K562 (cell line): ENCODE measurements at regions not wholly inside any gene's neighbourhood (a gene's known extent, or its start where the extent isn't known, plus 50 kb on each side); places are given as distances from the start of the nearest gene placed in this dataset.
"Not testable (repeated sequence)": the region's sequence is repeated elsewhere in the genome, so short reads cannot be mapped to it uniquely, and the experiment has no call there.

Experiments
- ATAC-seq: fragments of 200-7000 bp; cut with Tn5 transposase; 3 replicates; pipeline ENCODE4 v1.9.1; 2020; ENCODE audit warnings: moderate library complexity
- BruUV-seq: library from RNA; stranded (reverse); fragments of 400-500 nt; replicated peaks from 2 replicates; lab custom pipeline; 2021; lab: Mats Ljungman, UMichigan
- CTCF ChIA-PET: fragments of 300-600 bp; formaldehyde crosslinking; extraction: SDS; loops from one replicate; lab custom pipeline; 2021; ENCODE audit warnings: low intra/inter-chr PET ratio; lab: Yijun Ruan, JAX
- POLR2A ChIA-PET: fragments of 300-600, 350-650 bp; sonication (Branson Sonifier 250); formaldehyde crosslinking; extraction: SDS; loops from one replicate; lab custom pipeline; 2021; ENCODE audit warnings: antibody characterized with exemption, inconsistent platforms; lab: Yijun Ruan, JAX
- DNase-seq, 4 experiments: peaks; one replicate each; pipeline versions ENCODE4 v3.0.0 to v3.0.0-alpha.2; 2011 to 2018; ENCODE audit warnings: low spot score in 3 of 4, mixed read lengths in 3 of 4; ENCODE audit errors: extremely low read depth in 1 of 4
- FAIRE-seq: peaks from 2 replicates; lab custom pipeline; 2011; peaks lifted over from hg19 to GRCh38; lab: Jason Lieb, UNC
- H2AFZ ChIP-seq: 2 replicates; pipeline ENCODE4 v1.6.0; 2011; ENCODE audit warnings: low read depth, low read length, control low read depth, inconsistent platforms
- H3K27ac ChIP-seq: fragments of 200-600 bp; 3 replicates; pipeline ENCODE4 v1.8.0; 2011; ENCODE audit warnings: low read depth, mild to moderate bottlenecking, control low read depth, inconsistent platforms, low read length, moderate library complexity, mixed read lengths; ENCODE audit errors: extremely low read depth
- H3K27me3 ChIP-seq, 2 experiments: fragments of 300-600 bp in 1 of 2; 2 replicates in 1 of 2; 3 replicates in 1 of 2; pipeline versions ENCODE4 v1.6.0 to v1.8.0; 2011; ENCODE audit warnings: inconsistent platforms in 2 of 2, low read length in 2 of 2, mild to moderate bottlenecking in 1 of 2, mixed read lengths in 1 of 2, moderate library complexity in 1 of 2; ENCODE audit not compliant: control insufficient read depth in 2 of 2, insufficient read depth in 2 of 2
- H3K36me3 ChIP-seq: fragments of 300-600 bp; 3 replicates; pipeline ENCODE4 v1.8.0; 2011; ENCODE audit warnings: mild to moderate bottlenecking, low read length, inconsistent platforms; ENCODE audit not compliant: control insufficient read depth, insufficient read depth
- H3K4me1 ChIP-seq, 2 experiments: fragments of 200-600 bp in 1 of 2; replicated peaks in 1 of 2; 2 replicates in 1 of 2; 3 replicates in 1 of 2; pipeline versions ENCODE4 v1.5.1 to v1.8.0; 2011; ENCODE audit warnings: inconsistent platforms in 2 of 2, low read length in 2 of 2, mild to moderate bottlenecking in 1 of 2, mixed read lengths in 1 of 2, moderate library complexity in 1 of 2; ENCODE audit not compliant: control insufficient read depth in 2 of 2, insufficient read depth in 2 of 2
- H3K4me2 ChIP-seq: 2 replicates; pipeline ENCODE4 v1.6.1; 2011; ENCODE audit warnings: low read length, control low read depth, inconsistent platforms, mixed read lengths; ENCODE audit not compliant: insufficient read depth
- H3K4me3 ChIP-seq: fragments of 200-600 bp; sonication (generic), shearing (Covaris generic); 2 replicates; pipeline ENCODE4 v1.5.1; 2016; ENCODE audit warnings: control low read depth, inconsistent platforms
- H3K79me2 ChIP-seq: fragments of 200-600 bp; 3 replicates; pipeline ENCODE4 v1.8.0; 2011; ENCODE audit warnings: low read length, inconsistent platforms; ENCODE audit not compliant: control insufficient read depth, insufficient read depth
- H3K9ac ChIP-seq, 2 experiments: 2 replicates each; pipeline versions ENCODE4 v1.6.0 to v1.6.1; 2011; ENCODE audit warnings: low read depth in 2 of 2, low read length in 2 of 2, control low read depth in 1 of 2, inconsistent platforms in 1 of 2, mild to moderate bottlenecking in 1 of 2, mixed read lengths in 1 of 2; ENCODE audit not compliant: insufficient read depth in 1 of 2
- H3K9me1 ChIP-seq: one replicate; pipeline ENCODE4 v1.6.0; 2011; ENCODE audit warnings: inconsistent platforms, mild to moderate bottlenecking, low read length, moderate library complexity; ENCODE audit not compliant: control insufficient read depth, insufficient read depth
- H3K9me3 ChIP-seq: replicated peaks from 2 replicates; pipeline ENCODE4 v1.5.1; 2011; ENCODE audit warnings: low read depth, low read length, inconsistent platforms; ENCODE audit not compliant: control insufficient read depth, insufficient read depth
- H4K20me1 ChIP-seq: replicated peaks from 2 replicates; pipeline ENCODE4 v1.6.1; 2011; ENCODE audit warnings: low read length, inconsistent platforms, mixed read lengths; ENCODE audit not compliant: control insufficient read depth, insufficient read depth
- DNMT1 ChIP-seq: fragments of 450-650 bp; IDR thresholded peaks from 2 replicates; pipeline ENCODE4 v1.6.1; 2016; ENCODE audit warnings: antibody characterized with exemption, mild to moderate bottlenecking
- HCFC1 ChIP-seq: IDR thresholded peaks from 2 replicates; pipeline ENCODE4 v1.6.1; 2012; ENCODE audit warnings: low read depth, low read length, improper control_type of control experiment
- HMGN3 ChIP-seq: IDR thresholded peaks from 2 replicates; pipeline ENCODE4 v1.6.1; 2011; ENCODE audit warnings: borderline replicate concordance, low read depth, mild to moderate bottlenecking, mixed read lengths, low read length; ENCODE audit not compliant: insufficient read length; ENCODE audit errors: extremely low read depth
- PHB2 ChIP-seq: fragments of 450-650 bp; IDR thresholded peaks from 2 replicates; pipeline ENCODE4 v1.6.1; 2017; ENCODE audit warnings: low read depth
- SMARCE1 ChIP-seq: fragments of 450-650 bp; IDR thresholded peaks from 2 replicates; pipeline ENCODE4 v1.7.1; 2016; ENCODE audit warnings: mild to moderate bottlenecking
- ZNF354B ChIP-seq: fragments of 250-450 bp; sonication (Bioruptor Pico); IDR thresholded peaks from 2 replicates; pipeline ENCODE4 v1.4.0; 2020
- ZNF551 ChIP-seq: fragments of 250-450 bp; sonication (Bioruptor Pico); IDR thresholded peaks from 2 replicates; pipeline ENCODE4 v1.5.0; 2021; ENCODE audit warnings: mild to moderate bottlenecking, moderate library complexity
- ZNF561 ChIP-seq: fragments of 450-650 bp; formaldehyde crosslinking; conservative IDR thresholded peaks from 2 replicates; pipeline ENCODE4 v1.4.0; 2020; ENCODE audit warnings: mild to moderate bottlenecking, moderate library complexity
- WGBS: fragments of 100-300 bp; shearing (Covaris generic); methylation state at CpG from one replicate; pipeline ENCODE4 v1.1.6; 2016; ENCODE audit warnings: low coverage, mixed read lengths; ENCODE audit not compliant: insufficient coverage; ENCODE audit errors: missing lambda C conversion rate; 5-methylcytosine and 5-hydroxymethylcytosine counted together
- in situ Hi-C: fragments of 300-500 bp; cut with MboI; formaldehyde crosslinking; loops from 4 replicates; pipeline ENCODE4 v1.15.0; 2018; ENCODE audit warnings: inconsistent platforms, mixed read lengths
- intact Hi-C: fragments of 100-400 bp; cut with micrococcal nuclease; formaldehyde crosslinking; loops from 2 replicates; pipeline ENCODE4 v1.14.2; 2022
- TF ChIP-seq, protein P1 (sequence below): fragments of 250-450 bp; sonication (Bioruptor Pico); IDR thresholded peaks from 2 replicates; pipeline ENCODE4 v1.4.0; 2020; ENCODE audit warnings: mild to moderate bottlenecking, moderate library complexity, borderline replicate concordance
- TF ChIP-seq, protein P2 (sequence below): fragments of 250-450 bp; sonication (Bioruptor Pico); IDR thresholded peaks from 2 replicates; pipeline ENCODE4 v1.8.0; 2021; ENCODE audit warnings: borderline replicate concordance, mild to moderate bottlenecking, moderate library complexity; ENCODE audit not compliant: poor library complexity, severe bottlenecking
- TF ChIP-seq, protein P3 (sequence below): fragments of 250-450 bp; sonication (Bioruptor Pico); IDR thresholded peaks from 2 replicates; pipeline ENCODE4 v1.5.0; 2020; ENCODE audit warnings: mild to moderate bottlenecking, borderline replicate concordance

DNA sequence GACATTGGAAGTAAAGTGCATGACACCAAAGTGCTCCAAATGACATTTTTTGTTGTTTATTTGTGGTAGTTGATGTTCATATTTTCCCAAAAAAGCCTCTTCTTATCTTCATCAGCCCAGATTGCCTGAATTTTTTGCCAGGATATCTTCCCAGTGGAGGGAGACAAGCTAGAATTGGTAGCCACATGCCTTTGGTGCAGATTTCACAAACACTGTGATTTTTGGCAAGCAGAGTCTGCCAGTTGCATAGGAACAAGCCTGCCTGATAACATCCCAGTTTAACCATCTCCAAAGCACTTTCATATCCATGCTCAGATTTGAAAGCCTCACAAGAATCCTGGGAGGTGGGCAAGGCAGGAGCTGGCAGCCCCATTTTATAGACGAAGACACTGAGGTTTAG lies 102.3 kb upstream of the SYT13 start:
- Histone ChIP-seq H3K27me3 (peaks cover 4 to 25% of the 10 kb centered on the region in 2 experiments; a peak in 4 of 5 replicates), H2AFZ (no peak overlapping the region), H3K9me1 (no peaks in the 10 kb centered on the region), H3K4me1 (no peaks in the 10 kb centered on the region), H3K9ac (no peak overlapping the region), H3K79me2 (no peaks in the 10 kb centered on the region), H3K36me3 (no peaks in the 10 kb centered on the region), H3K4me2 (no peak overlapping the region), H4K20me1 (no peaks in the 10 kb centered on the region), H3K4me3 (no peak overlapping the region), H3K9me3 (no peaks in the 10 kb centered on the region), H3K27ac (no peak overlapping the region)
- DNase-seq (no peak), FAIRE-seq (no peak), ATAC-seq (no peak)
- 6% methylated on average over 1 of the region's 1 CpG for WGBS
- POLR2A ChIA-PET, result no interaction called here
- in situ Hi-C loops (no loop called here), intact Hi-C loops (no loop called here)
- CTCF ChIA-PET, result no interaction called here
- no peak for TF ChIP-seq ZNF551
- no peak for TF ChIP-seq DNMT1
- TF ChIP-seq PHB2, result no peak
- no peak for TF ChIP-seq ZNF561 (CRISPR knock-in tag)
- no peak for TF ChIP-seq HCFC1
- TF ChIP-seq, protein P1, sequence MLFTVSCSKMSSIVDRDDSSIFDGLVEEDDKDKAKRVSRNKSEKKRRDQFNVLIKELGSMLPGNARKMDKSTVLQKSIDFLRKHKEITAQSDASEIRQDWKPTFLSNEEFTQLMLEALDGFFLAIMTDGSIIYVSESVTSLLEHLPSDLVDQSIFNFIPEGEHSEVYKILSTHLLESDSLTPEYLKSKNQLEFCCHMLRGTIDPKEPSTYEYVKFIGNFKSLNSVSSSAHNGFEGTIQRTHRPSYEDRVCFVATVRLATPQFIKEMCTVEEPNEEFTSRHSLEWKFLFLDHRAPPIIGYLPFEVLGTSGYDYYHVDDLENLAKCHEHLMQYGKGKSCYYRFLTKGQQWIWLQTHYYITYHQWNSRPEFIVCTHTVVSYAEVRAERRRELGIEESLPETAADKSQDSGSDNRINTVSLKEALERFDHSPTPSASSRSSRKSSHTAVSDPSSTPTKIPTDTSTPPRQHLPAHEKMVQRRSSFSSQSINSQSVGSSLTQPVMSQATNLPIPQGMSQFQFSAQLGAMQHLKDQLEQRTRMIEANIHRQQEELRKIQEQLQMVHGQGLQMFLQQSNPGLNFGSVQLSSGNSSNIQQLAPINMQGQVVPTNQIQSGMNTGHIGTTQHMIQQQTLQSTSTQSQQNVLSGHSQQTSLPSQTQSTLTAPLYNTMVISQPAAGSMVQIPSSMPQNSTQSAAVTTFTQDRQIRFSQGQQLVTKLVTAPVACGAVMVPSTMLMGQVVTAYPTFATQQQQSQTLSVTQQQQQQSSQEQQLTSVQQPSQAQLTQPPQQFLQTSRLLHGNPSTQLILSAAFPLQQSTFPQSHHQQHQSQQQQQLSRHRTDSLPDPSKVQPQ (CRISPR knock-in tag), result no peak
- TF ChIP-seq, protein P2, sequence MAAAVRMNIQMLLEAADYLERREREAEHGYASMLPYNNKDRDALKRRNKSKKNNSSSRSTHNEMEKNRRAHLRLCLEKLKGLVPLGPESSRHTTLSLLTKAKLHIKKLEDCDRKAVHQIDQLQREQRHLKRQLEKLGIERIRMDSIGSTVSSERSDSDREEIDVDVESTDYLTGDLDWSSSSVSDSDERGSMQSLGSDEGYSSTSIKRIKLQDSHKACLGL, result no peak
- TF ChIP-seq, protein P3, sequence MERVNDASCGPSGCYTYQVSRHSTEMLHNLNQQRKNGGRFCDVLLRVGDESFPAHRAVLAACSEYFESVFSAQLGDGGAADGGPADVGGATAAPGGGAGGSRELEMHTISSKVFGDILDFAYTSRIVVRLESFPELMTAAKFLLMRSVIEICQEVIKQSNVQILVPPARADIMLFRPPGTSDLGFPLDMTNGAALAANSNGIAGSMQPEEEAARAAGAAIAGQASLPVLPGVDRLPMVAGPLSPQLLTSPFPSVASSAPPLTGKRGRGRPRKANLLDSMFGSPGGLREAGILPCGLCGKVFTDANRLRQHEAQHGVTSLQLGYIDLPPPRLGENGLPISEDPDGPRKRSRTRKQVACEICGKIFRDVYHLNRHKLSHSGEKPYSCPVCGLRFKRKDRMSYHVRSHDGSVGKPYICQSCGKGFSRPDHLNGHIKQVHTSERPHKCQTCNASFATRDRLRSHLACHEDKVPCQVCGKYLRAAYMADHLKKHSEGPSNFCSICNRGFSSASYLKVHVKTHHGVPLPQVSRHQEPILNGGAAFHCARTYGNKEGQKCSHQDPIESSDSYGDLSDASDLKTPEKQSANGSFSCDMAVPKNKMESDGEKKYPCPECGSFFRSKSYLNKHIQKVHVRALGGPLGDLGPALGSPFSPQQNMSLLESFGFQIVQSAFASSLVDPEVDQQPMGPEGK (CRISPR knock-in tag), result no peak
- TF ChIP-seq SMARCE1, result no peak
- TF ChIP-seq ZNF354B (CRISPR knock-in tag), result no peak
- no peak for TF ChIP-seq HMGN3
- no TSS peak for BruUV-seq

DNA sequence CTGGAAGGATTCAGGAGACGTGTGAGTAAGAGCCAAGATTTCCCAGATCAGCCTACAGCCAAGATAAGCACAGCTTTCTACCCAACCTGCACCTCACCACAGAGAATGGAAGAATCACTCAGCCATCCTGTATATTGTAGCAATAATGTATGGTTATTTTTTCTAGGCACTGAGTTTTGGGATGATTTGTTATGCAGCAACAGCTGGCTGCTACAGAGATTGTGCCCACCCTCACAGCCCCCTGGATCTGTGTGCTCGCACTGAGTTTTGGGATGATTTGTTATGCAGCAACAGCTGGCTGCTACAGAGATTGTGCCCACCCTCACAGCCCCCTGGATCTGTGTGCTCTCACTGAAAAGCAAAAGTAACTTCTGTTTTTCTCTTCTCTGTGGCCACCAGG lies 101.7 kb upstream of the SYT13 start:
- H3K9me3 ChIP-seq, H3K79me2 ChIP-seq, H3K4me3 ChIP-seq, FAIRE-seq, H4K20me1 ChIP-seq, POLR2A ChIA-PET, intact Hi-C loops, CTCF ChIA-PET, H3K27ac ChIP-seq, H3K9me1 ChIP-seq, H3K36me3 ChIP-seq, DNase-seq, H3K4me2 ChIP-seq, in situ Hi-C loops, H3K4me1 ChIP-seq, BruUV-seq, H3K9ac ChIP-seq, H2AFZ ChIP-seq, ATAC-seq: not testable (repeated sequence)
- WGBS, result 0% methylated on average over 2 of the region's 2 CpGs
- H3K27me3 ChIP-seq, result peaks cover 2 to 22% of the 10 kb centered on the region in 2 experiments; a peak in 2 of 5 replicates
